Gastrocnemius medialis (tissue), 4 donors: ENCODE measurements at regions not wholly inside any gene's neighbourhood (a gene's known extent, or its start where the extent isn't known, plus 50 kb on each side); places are given as distances from the start of the nearest gene placed in this dataset.

ENCODE experiments used
- POLR2A ChIP-seq, 2 donors: fragments of 450-650 bp; IDR thresholded peaks; one replicate each; pipeline ENCODE4 v1.6.1; 2017; ENCODE audit warnings: antibody characterized with exemption in 2 of 2, mild to moderate bottlenecking in 2 of 2, moderate library complexity in 2 of 2
- TF ChIP-seq, protein P1 (sequence below), 5 experiments: fragments of 450-650 bp in 3 of 5; fragments of 200-600 bp in 2 of 5; sonication (generic) in 2 of 5; IDR thresholded peaks in 4 of 5; conservative IDR thresholded peaks in 1 of 5; 1 replicate in 4 of 5; 2 replicates in 1 of 5; pipeline ENCODE4 v1.5.1; 2016 to 2019; ENCODE audit warnings: antibody characterized with exemption in 5 of 5, mild to moderate bottlenecking in 3 of 5, moderate library complexity in 3 of 5

DNA sequence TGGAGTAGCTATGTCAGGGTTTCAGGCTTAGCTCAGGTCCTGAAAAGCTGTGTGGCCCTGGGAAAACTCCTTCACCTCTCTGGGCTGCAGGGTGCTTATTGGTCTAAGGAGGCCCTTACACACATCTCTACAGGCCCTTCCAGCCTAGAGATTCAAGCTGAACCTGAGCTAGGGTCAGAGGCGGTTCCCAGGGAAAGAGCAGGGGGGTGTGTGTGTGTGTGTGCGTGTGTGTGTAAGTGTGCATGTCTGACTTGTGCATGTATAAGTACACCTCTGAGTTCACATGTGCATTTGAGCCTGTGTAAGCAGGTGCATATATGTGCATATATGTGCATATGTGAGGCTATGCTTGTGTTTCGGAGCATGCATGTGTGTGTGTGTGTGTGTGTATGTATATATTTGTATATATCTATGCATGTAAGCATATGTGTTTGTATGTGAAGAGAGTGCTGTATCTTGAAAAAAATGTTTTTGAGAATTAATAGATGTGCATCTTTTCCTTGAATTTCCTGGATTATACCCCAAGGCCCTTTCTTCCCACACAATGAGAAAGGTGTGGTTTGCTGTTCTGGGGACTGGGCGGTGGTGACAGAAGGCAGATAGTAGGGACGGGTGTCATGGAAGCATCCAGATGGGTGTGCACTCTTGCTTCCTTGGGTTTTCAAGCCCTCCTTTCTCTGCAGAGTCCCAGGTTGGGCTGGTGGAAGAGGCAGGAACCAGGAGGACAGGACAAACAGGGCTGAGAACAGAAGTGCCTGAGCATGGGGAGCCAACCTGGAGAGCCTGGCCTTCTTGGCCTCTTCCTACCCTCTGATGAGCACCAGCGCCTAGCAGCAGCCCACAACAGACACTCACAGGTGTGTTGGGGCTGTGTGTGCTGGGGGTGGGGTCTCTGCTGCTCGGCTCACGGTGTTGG is 150.3 kb upstream of the TSHZ3 start:
- TF ChIP-seq, protein P1, sequence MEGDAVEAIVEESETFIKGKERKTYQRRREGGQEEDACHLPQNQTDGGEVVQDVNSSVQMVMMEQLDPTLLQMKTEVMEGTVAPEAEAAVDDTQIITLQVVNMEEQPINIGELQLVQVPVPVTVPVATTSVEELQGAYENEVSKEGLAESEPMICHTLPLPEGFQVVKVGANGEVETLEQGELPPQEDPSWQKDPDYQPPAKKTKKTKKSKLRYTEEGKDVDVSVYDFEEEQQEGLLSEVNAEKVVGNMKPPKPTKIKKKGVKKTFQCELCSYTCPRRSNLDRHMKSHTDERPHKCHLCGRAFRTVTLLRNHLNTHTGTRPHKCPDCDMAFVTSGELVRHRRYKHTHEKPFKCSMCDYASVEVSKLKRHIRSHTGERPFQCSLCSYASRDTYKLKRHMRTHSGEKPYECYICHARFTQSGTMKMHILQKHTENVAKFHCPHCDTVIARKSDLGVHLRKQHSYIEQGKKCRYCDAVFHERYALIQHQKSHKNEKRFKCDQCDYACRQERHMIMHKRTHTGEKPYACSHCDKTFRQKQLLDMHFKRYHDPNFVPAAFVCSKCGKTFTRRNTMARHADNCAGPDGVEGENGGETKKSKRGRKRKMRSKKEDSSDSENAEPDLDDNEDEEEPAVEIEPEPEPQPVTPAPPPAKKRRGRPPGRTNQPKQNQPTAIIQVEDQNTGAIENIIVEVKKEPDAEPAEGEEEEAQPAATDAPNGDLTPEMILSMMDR (IDR thresholded peaks at IDR 0.05 in 4 of 5, conservative IDR thresholded peaks at IDR 0.05 in 1 of 5): no peak
- TF ChIP-seq POLR2A (IDR thresholded peaks at IDR 0.05): no peak
